Thyroid gland (tissue), 4 donors: ENCODE measurements at regions not wholly inside any gene's neighbourhood (a gene's known extent, or its start where the extent isn't known, plus 50 kb on each side); places are given as distances from the start of the nearest gene placed in this dataset.

Source experiments
- POLR2A ChIP-seq, 2 donors: fragments of 450-650 bp; IDR thresholded peaks; one replicate each; pipeline ENCODE4 v1.6.1; 2017; ENCODE audit warnings: antibody characterized with exemption in 2 of 2, mild to moderate bottlenecking in 2 of 2, moderate library complexity in 1 of 2
- TF ChIP-seq, protein P1 (sequence below), 6 experiments: fragments of 200-600 bp in 3 of 6; fragments of 450-650 bp in 3 of 6; sonication (generic) in 3 of 6; IDR thresholded peaks; one replicate each; pipeline ENCODE4 v1.5.1; 2016 to 2019; ENCODE audit warnings: antibody characterized with exemption in 6 of 6, mild to moderate bottlenecking in 2 of 6, inconsistent platforms in 1 of 6, moderate library complexity in 1 of 6

GRCh38 chr15:39014682-39015081 lies 450.1 kb upstream of the RASGRP1 start:
- TF ChIP-seq, protein P1, sequence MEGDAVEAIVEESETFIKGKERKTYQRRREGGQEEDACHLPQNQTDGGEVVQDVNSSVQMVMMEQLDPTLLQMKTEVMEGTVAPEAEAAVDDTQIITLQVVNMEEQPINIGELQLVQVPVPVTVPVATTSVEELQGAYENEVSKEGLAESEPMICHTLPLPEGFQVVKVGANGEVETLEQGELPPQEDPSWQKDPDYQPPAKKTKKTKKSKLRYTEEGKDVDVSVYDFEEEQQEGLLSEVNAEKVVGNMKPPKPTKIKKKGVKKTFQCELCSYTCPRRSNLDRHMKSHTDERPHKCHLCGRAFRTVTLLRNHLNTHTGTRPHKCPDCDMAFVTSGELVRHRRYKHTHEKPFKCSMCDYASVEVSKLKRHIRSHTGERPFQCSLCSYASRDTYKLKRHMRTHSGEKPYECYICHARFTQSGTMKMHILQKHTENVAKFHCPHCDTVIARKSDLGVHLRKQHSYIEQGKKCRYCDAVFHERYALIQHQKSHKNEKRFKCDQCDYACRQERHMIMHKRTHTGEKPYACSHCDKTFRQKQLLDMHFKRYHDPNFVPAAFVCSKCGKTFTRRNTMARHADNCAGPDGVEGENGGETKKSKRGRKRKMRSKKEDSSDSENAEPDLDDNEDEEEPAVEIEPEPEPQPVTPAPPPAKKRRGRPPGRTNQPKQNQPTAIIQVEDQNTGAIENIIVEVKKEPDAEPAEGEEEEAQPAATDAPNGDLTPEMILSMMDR (IDR thresholded peaks at IDR 0.05): no peak
- no peak for TF ChIP-seq POLR2A (IDR thresholded peaks at IDR 0.05)
